HG03342 (cell line): ENCODE measurements at regions not wholly inside any gene's neighbourhood (a gene's known extent, or its start where the extent isn't known, plus 50 kb on each side); places are given as distances from the start of the nearest gene placed in this dataset.

Experiments used
- ATAC-seq: cut with Tn5 transposase; IDR thresholded peaks from one replicate; pipeline ENCODE4 v1.9.1; 2021; ENCODE audit warnings: mild to moderate bottlenecking, moderate library complexity; ENCODE audit not compliant: unreplicated experiment

DNA sequence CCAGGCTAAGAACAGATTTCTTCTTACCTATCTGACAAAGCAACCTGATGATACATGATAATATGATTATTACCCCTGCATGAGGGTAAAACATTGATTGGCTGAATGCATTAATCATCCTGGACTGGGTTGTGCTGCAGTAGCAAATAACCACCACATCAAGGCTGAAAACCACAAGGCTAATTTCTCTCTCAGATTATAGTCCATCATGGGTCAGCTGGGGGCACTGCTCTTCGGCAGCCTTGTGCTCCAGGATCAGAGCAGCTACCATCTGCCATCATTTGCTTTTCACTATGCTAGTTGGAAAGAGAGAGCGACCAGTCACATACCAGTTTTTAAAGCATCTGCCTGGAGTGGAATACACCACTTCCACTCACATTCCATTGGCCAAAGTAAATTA, 383.5 kb downstream of the RASEF start:
- ATAC-seq: no peak

DNA sequence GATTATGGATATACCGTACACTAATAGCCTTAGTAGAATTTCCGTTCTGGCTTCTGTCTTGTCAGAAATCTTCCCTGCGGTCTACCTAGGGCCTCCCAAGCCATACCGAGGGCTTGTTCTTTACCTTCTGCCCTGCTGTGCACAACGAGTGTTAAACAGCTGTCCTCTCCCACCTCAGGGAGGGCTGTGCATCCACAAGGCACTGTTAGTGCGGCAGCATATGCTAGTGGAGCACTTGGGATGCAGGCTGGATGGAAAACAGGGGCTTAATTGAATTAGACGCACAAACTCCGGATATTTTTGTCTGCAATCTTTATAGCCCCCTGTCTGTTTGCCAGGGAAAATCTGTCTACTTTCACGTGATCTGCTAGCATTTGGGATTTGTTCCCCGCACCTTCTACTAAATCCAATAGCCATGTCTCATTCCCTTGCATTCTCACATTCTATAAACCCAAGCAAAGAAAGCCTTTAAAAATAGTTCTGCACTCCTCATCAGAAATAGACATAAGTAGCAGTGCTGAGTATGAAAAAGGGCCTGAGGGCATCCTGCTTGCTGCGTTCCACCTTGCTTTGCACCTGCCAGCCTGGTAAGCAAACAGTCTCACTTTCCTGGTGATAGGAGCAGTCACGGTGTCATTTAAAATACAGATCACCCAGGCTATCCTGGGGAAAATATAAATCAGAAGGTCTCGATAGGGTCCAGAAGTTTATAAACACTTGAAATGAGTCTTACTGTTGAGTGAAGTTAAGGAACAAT, 382.6 kb downstream of the RASEF start:
- ATAC-seq: no peak

DNA sequence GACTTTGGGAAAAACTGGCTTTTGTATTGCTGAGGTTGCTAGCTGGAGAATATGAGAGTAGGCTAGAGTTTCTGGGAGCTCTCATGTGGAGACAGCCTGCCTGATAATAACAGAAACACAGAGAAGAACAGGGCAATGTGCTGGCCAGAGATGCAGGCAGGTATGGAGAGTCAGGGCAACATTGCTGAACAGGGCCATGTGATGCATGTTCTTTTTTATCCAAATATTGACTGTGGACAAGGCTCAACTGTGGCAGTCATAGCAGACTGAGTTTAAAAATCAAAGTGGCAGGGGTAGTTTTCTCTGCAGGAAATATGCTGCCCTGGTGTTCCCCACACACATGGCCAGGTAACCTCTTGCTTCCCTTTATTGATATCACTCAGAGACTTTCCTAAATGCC, 381.1 kb downstream of the RASEF start:
- ATAC-seq: no peak

DNA sequence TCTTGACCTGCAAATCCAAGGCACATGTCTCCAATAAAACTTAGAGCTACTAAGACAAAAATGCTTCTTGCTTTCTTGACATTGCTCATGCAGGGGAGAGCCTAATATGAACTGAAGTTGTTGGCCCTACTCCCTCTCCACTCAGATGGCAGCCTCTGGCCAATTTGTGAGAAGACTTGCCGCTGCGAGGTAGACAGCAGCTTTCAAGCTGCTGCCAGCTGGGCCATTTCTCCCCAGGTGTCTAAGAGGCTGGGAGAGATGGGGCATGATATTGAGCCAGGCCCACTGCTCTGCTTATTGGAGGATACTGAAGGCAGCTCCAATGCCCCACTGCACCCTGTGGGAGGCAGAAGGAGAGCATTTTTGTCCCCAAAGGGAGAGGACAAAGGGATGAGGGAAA, 380.5 kb downstream of the RASEF start:
- no peak for ATAC-seq

DNA sequence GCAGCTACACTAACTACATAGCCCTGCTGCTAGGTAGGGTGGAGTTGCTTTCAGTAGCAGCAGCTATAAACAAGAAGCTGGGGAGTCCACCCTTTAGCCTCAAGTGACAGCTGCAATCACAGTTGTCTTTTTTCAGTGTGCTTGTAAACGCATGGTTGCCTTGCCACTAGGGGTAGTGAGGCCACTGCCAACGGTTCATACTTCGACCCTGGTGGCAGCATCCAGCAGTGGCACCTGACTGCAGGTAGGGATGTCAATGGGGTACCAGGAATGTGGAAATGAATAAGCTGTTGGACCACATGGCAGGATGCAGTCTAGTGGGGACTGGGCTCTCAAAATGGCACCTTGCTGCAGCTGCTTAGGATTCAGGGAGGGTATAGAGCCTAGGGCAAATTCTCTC, 367.2 kb downstream of the RASEF start:
- no peak for ATAC-seq

DNA sequence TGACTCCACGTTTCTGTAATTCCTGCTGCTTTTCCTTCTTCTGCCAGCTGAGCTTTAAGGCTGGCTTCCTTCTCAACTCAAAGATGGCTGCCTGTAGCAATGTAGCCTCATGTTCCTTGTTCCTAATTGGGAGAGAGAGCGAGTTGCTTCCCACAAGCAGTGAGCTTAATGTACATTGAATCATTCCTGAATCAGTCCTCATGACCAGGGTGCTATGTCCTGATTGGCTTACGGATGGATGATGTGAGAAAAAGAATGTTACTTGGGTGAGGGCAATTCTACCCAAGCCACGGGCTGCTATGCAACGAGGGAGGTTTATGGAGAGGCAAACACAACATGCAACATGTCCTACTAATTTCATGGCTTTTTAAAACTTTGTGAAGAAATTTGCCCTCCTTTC, 356.2 kb downstream of the RASEF start:
- ATAC-seq: no peak

DNA sequence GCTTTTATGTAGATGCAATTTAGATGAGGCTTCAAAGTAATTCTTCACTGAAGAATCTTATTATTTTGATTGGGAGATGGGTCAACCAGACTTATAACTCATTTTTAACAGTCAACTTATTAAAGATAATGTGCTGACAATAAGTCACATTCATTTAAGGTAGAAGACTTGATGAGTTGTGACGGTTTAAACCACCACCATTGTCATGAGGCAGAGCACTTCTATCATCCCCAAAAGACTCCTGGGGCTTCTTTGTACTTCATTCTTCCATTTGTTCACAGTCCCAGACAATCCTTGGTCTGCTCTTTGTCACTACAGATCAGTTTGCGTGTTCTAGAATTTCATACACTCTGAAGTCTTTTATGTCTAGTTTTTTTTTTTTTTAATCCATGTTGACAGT, 346.1 kb downstream of the RASEF start:
- no peak for ATAC-seq

DNA sequence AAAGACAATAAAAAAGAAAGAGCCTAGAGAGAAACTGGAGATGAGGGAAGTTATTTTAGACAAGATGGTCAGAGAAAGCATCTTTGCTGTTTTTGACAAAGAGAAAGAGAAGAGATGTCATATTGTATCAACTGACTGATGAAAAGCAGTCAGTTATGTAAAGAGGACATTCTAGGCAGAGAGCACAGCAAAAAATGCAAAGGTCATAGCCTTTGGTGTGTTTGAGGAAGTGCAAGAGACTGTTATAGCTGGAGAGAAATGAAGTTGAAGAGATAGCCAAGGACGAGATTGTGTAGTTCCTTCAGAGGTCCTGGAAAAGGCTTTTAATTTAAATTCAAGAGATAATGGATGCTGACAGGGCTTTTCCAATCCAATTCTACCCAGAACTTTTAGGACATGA, 342.4 kb downstream of the RASEF start:
- no peak for ATAC-seq

DNA sequence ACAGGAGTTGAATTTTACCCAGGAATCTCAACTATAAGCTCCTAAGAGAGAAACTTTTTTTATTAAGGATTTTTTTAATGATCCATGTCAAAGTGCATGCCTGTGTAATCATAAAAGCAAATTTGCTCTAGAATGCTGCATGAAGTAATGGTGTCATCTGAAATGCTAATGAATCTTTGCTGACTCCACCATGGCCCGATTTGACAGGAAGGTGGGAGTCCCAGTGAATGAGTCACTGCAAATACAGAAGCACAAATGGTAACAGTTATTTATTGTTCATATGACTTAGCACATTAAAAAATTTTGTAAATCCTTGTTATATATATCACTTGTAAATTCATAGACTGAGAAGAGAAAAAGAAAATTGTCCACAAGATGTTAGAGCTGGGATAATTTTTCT, 341.3 kb downstream of the RASEF start:
- ATAC-seq: no peak

DNA sequence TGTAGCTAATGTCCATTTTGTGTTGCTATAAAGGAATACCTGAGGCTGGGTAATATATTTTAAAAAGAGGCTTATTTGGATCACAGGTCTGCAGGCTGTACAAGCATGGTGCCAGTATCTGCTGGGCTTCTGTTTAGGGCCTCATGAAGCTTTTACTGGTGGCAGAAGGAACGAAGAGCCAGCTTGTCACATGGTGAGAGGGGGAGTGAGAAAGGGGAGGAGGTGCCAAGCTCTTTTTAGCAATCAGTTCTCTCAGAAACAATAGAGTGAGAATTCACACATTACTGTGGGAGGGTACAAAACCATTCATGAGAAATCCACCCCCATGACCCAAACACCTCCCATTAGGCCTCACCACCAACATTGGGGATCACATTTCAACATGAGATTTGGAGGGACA, 340.9 kb downstream of the RASEF start:
- no peak for ATAC-seq

DNA sequence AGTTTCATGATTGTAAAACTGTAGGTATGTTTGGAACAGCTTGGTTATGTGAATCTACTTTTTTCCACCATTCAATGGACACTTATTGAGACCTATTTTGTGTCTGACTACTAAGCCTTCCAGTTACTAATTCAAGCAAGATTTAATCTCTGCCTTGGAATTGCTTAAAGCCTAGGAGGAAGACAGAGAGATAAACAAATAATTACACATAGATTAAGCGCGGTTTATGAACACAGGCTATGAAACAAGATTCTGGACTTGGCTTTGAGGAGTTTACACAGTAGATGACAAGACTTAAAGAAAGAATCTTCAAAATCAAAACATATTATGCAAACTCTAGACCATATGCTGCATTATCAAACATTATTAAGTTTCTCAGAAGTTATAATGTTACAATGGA, 340.4 kb downstream of the RASEF start:
- ATAC-seq: no peak

DNA sequence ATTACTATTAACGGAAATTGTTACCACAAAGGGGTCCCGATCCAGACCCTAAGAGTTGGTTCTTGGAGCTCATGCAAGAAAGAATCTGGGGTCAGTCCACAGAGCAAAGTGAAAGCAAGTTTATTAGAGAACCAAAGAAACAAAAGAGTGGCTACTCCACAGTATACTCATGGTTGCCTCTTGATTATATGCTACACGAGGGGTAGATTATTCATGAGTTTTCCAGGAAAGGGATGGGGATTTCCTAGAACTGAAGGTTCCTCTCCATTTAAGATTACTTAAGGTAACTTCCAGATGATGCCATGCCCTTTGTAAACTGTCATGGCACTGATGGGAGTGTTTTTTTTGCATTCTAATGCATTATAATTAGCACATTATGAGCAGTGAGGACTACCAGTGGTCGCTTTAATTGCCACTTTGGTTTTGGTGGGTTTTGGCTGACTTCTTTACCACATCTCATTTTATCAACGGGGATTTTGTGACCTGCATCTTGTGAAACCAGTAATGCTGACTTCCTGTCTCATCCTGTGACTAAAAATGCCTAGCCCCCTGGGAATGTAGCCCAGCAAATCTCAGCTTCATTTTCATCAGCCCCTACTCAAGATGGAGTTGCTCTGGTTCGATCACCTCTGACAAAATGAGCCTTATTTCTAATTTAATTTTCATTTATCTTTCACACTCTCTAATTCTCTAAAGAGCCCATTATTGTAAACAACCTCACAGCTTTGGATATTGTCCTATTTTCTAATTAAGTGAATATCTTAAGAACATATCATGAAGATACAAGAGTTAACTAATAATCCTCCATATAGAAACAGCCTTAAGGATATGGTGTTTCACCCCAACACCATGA, 336.3 kb downstream of the RASEF start:
- ATAC-seq: no peak

DNA sequence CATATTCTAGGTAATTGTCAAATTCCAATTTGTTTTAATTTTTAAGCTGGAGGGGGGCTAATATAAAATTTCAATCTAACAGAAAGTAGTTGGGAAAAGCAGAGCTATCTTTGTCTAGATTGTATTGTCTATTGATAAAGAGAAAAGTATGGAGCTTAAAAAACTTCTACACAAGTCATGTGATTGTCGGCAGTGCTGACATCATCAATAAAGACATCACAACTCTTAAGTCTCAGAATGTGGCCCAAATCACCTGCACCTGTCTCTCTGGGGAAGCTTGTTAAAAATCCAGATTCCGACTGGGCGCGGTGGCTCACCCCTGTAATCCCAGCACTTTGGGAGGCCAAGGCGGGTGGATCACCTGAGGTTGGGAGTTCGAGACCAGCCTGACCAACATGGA, 333.8 kb downstream of the RASEF start:
- ATAC-seq: no peak

DNA sequence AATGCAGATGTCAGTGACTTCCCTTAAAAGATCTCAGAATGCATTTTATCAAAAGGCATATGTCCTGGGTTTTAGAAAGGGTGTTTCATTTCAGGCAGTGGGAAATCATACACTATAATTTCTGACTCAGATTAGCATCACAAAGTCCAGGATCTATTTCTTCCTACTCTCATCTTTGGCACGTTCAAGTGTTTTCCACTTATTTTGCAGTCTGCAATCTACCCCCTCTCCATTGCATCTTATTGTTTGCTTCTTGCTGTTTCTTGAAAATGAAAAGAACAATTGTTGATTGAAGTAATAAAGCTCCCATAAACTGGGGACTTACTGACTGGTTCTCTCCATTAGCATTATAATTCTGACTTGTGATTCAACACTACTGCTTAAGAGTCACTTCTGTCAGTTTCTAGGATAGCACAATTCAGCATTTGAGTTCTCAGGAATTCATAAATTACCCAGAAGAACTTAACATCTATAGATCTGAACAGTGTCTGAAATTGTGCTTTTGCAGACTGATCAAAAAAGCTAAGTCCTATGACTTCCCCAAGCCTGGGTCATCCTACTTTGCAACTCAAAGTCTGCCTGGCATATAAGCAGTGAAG, 332.9 kb downstream of the RASEF start:
- ATAC-seq: no peak

DNA sequence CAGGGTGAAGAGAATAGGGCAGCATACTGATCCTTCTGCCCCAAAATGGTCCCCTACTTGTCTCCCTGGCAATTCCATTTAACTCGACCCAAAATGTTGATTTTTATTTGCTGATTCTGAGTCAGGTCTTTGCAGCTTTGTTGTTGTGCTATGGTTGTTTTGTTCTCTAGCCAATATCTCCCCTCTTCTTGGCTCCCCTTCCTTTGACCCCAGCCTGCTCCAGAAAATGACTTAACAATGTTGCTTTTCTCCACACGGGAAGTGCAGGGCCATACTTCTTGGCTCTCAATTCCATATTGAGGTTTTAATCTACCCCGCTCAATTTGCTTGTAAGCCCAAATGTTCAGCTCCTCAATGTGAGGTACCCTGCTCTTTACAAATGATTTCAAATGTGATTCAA, 330.0 kb downstream of the RASEF start:
- no peak for ATAC-seq

DNA sequence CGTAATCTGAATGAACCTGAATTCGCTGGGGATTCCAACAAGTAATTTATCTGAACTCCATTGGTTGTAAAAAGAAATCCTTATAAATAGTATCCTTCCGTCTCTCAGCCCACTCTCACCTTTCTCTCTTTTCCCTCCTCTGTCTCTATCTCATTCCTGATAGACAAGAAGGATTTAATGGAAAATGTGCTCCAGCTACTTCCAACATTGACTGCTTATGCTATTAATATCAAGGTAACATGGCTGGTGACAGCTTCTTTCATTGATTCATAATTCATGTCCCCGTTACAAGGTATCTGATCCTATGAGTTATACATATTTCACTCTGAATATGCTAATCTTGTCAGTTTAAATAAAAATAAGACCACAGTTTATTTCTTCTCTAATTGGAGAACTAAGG, 326.8 kb downstream of the RASEF start:
- no peak for ATAC-seq

DNA sequence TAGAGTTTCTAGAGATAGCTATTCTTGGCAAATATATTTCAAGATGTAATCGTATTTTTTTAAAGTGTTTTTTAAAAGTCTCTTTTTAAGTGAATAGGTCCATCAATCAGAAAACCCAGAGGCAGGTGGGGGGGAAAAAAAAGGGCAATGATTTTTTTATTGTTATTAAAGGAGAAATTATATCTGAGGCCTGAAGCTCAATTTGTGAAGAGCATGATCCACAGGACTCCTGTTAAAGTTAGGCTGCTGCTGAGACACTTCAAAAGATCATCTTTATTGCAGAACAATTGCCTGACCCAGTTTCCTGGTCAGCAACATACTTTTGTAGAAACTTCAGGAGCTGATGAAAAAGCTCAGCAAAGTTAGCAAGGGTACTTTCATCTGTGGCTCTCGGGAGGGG, 326.2 kb downstream of the RASEF start:
- no peak for ATAC-seq

DNA sequence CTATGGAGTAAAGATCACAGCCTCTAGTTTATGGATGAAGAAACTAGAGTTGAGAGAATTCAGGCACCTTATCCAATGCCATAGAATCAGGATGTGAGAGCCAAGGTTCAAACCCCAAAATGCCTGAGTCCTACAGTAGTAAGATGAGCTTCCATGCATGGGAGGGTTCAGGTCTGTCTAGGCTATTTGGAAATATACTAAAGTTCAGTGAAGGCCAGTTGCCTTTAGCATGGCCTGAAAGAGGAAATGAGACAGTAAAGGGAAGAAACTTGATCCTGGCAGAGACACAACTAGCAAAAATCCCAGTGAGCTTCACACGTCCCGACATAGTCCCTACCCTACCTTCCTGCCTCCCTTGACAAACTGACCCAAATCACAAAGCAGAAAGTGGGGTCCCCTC, 317.0 kb downstream of the RASEF start:
- no peak for ATAC-seq

DNA sequence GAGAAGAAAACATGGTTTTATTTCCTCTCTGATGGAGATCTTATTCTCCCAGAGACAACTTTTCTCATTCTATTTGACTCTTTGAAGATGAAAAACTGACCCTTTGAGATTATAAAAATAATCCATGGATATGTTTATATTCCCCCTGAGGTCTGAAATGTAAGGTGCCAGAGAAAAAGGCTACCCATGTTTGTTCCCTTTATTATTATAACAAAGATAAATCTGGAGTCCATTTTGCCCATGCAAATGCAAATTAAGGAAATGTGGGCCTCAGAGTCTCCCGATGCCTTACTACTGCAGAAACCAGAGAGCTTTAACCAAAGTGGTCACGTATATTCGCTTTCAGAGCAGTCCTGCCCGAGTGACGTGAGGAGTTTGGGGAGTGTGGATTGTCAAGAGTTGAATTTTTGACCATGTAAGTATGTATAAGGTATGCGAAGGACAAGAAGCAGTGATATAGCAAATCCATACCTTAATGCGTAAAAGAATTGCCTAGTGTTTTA, 312.5 kb downstream of the RASEF start:
- ATAC-seq: no peak

DNA sequence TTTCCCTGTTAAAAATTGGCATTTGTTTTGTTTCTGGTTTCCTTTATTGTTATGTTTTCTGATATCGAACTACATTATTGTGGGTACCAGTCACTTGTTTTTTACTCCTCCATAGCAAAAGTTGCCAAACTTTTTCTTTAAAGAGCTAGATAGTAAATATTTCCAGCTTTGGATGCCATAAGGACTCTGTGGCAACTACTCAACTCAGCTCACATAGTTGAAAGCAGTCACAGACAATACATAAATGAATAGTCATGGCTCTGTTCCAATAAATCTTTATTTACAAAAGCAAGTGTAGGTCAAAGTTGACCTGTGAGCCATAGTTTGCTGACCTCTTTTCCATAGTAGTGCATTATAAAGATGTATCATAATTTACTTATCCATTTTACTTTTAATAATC, 305.0 kb downstream of the RASEF start:
- no peak for ATAC-seq

DNA sequence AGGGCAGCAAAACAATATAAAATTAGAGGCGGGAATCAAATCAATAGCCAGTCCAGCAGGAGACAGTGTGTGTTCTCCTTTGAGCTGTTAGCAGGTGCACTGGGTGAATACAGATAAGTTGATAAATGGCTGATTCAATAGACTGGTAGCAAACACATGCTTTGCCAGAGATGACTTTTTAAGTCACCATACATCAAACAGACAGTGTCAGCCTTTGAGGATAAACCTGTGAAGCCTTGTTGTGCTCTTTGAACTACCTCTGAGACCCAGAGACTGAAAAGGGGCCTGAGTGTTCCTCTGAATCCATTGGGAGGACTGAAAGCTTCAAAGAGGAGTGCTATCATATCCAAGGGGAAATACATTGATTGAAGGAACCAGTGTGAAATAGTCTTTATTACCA, 301.9 kb downstream of the RASEF start:
- no peak for ATAC-seq

DNA sequence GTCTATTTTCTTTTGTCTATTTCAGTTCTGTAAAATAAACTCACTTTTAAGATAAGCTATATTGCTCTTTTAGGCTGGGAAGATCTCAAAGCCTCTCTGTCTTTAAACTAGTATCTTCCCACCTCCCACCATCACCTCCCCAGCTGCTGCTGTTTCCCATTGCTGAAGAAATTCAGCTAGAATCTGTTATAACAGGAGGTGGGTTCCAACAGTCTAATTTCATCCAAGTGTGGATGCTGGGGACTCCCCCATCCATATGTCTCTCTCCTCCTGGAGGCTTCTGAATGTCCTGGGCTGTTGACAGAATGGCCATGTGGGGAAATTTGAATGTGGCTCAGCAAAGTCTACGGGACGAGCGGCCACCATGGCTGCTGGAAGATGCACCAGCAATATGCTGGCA, 301.0 kb downstream of the RASEF start:
- no peak for ATAC-seq
